Adrenal gland (tissue), 9 donors: ENCODE measurements at regions not wholly inside any gene's neighbourhood (a gene's known extent, or its start where the extent isn't known, plus 50 kb on each side); places are given as distances from the start of the nearest gene placed in this dataset.
A peak's percentile ranks its signal among the peaks of the same experiment; 100 is the strongest.

Experiments
- DNase-seq, 7 donors: peaks; one replicate each; pipeline ENCODE4 v3.0.0-alpha.2; 2019 to 2020
- H3K27ac ChIP-seq, 5 donors: fragments of 200-600 bp; sonication (generic) in 4 of 5; 1 replicate in 3 of 5; 2 replicates in 2 of 5; pipeline versions ENCODE4 v1.5.1 to v1.8.0; 2016 to 2020; ENCODE audit warnings: mild to moderate bottlenecking in 1 of 5
- H3K27me3 ChIP-seq: fragments of 200-600 bp; 2 replicates; pipeline ENCODE4 v1.8.0; 2021
- H3K36me3 ChIP-seq, 2 donors: fragments of 200-600 bp; replicated peaks in 1 of 2; 1 replicate in 1 of 2; 2 replicates in 1 of 2; pipeline versions ENCODE4 v1.5.1 to v1.8.0; 2018 to 2022
- H3K4me1 ChIP-seq, 2 donors: fragments of 200-600 bp; replicated peaks in 1 of 2; 1 replicate in 1 of 2; 2 replicates in 1 of 2; pipeline versions ENCODE4 v1.5.1 to v1.8.0; 2018 to 2021
- H3K4me3 ChIP-seq, 4 donors: fragments of 200-600 bp; sonication (generic) in 3 of 4; one replicate each; pipeline ENCODE4 v1.5.1; 2016 to 2018
- H3K9me3 ChIP-seq, 3 donors: fragments of 200-600 bp; sonication (generic) in 1 of 3; replicated peaks in 1 of 3; 1 replicate in 2 of 3; 2 replicates in 1 of 3; pipeline versions ENCODE4 v1.5.1 to v1.8.0; 2016 to 2021
- CTCF ChIP-seq, 6 experiments: fragments of 450-650 bp in 4 of 6; fragments of 200-600 bp in 2 of 6; sonication (generic) in 1 of 6; IDR thresholded peaks; 1 replicate in 5 of 6; 2 replicates in 1 of 6; pipeline versions ENCODE4 v1.5.1 to v1.8.0; 2016 to 2021; ENCODE audit warnings: antibody characterized with exemption in 6 of 6, mild to moderate bottlenecking in 2 of 6, moderate library complexity in 1 of 6
- POLR2A ChIP-seq, 2 donors: fragments of 450-650 bp; IDR thresholded peaks; one replicate each; pipeline ENCODE4 v1.6.1; 2017; ENCODE audit warnings: antibody characterized with exemption in 2 of 2, mild to moderate bottlenecking in 2 of 2, moderate library complexity in 1 of 2
- WGBS, 4 donors: extraction: QIAGEN DNeasy Blood & Tissue Kit in 2 of 4; methylation state at CpG; one replicate each; pipeline versions ENCODE4 v1.1.5 to v1.1.7; 2013 to 2017; 5-methylcytosine and 5-hydroxymethylcytosine counted together
- intact Hi-C, 2 donors: fragments of 100-400 bp; cut with DNase I; formaldehyde crosslinking; loops; one replicate each; pipeline versions ENCODE4 v1.14.1 to v1.15.0; 2022 to 2023
- donor health status: healthy with polysubstance abuse.
- donor health status: Bipolar disorder and iron deficiency.
- donor health status: DM: yes; HTN: yes; CAD: no.
- donor health status: DM: no; HTN: no; CAD: no.
- donor health status: DM: no; HTN: no; CAD: no.

DNA sequence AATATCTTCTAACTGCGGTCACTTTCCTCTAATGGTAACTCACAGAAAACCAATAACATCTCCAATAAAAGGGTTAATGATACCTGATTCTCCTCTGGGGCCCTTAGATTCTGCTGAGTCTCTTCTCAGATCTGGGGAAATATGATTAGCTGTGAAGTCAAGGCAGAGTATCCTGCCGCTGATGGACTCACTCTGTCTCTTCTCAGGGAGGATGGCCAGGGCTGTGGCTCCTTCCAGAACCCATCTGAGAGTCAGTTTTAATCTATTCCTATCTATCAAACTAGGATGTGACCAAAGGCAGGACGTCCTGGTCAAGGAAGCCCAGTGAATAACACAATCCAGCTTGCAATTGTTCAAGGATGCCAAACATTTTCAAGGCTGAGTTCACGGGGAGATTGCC lies 109.8 kb downstream of the SLC10A2 start:
- Histone ChIP-seq H3K4me3 (no peak overlapping the region), H3K27ac (no peak overlapping the region), H3K9me3 (no peaks in the 10 kb centered on the region), H3K4me1 (no peaks in the 10 kb centered on the region), H3K27me3 (no peaks in the 10 kb centered on the region), H3K36me3 (no peaks in the 10 kb centered on the region)
- TF ChIP-seq CTCF (IDR thresholded peaks at IDR 0.05) (no peak), POLR2A (IDR thresholded peaks at IDR 0.05) (no peak)
- 56 to 64% (median 58%) methylated on average over 4 of the region's 4 CpGs for WGBS, 4 donors
- DNase-seq, result no peak
- intact Hi-C loops, result no loop called here

GRCh38 chr13:102954350-102954749 lies 108.5 kb downstream of the ERCC5 start:
- TF ChIP-seq POLR2A (IDR thresholded peaks at IDR 0.05) (no peak), CTCF (IDR thresholded peaks at IDR 0.05) (no peak)
- H3K9me3 ChIP-seq, result no peaks in the 10 kb centered on the region
- H3K27ac ChIP-seq, result no peak overlapping the region
- H3K27me3 ChIP-seq, result no peaks in the 10 kb centered on the region
- H3K36me3 ChIP-seq, result no peaks in the 10 kb centered on the region
- no peak for DNase-seq
- WGBS, 4 donors, result 87 to 90% (median 89%) methylated on average over 3 of the region's 3 CpGs
- intact Hi-C loops, result no loop called here
- H3K4me1 ChIP-seq, result no peaks in the 10 kb centered on the region
- H3K4me3 ChIP-seq, result no peak overlapping the region

GRCh38 chr13:102951808-102952207 lies 106.0 kb downstream of the ERCC5 start:
- Histone ChIP-seq H3K4me1 (no peaks in the 10 kb centered on the region), H3K4me3 (no peak overlapping the region), H3K9me3 (no peaks in the 10 kb centered on the region), H3K27ac (no peak overlapping the region), H3K36me3 (no peaks in the 10 kb centered on the region), H3K27me3 (no peaks in the 10 kb centered on the region)
- 86 to 94% (median 90%) methylated on average over 9 of the region's 9 CpGs for WGBS, 4 donors
- no peak for DNase-seq
- TF ChIP-seq CTCF (IDR thresholded peaks at IDR 0.05), result no peak
- TF ChIP-seq POLR2A (IDR thresholded peaks at IDR 0.05), result no peak
- intact Hi-C loops, result no loop called here

- intact Hi-C loops, result no loop called here
- no peaks in the 10 kb centered on the region for H3K36me3 ChIP-seq
- no peaks in the 10 kb centered on the region for H3K9me3 ChIP-seq
- no peak overlapping the region for H3K4me3 ChIP-seq
- WGBS, 4 donors, result 56 to 61% (median 58%) methylated on average over 8 of the region's 8 CpGs
- H3K27me3 ChIP-seq, result peaks cover 11% of the 10 kb centered on the region
- no peak for TF ChIP-seq CTCF (IDR thresholded peaks at IDR 0.05)
- no peak for TF ChIP-seq POLR2A (IDR thresholded peaks at IDR 0.05)
- H3K4me1 ChIP-seq, result no peaks in the 10 kb centered on the region
- DNase-seq, result peak in 2 of 7 donors; percentile 8 to 26
- H3K27ac ChIP-seq, result no peak overlapping the region
Observed at GRCh38 chr13:102947745-102948405, 102.0 kb downstream of the ERCC5 start.
